Stimulated activated CD8-positive, alpha-beta memory T cell treated with anti-CD3 and anti-CD28 coated beads, Interleukin-12 subunit alpha, Interleukin-12 subunit beta, amount 100 ng/mL, for 24 hours (primary cell): ENCODE measurements at regions not wholly inside any gene's neighbourhood (a gene's known extent, or its start where the extent isn't known, plus 50 kb on each side); places are given as distances from the start of the nearest gene placed in this dataset.
"Not testable (repeated sequence)": the region's sequence is repeated elsewhere in the genome, so short reads cannot be mapped to it uniquely, and the experiment has no call there.

Source experiments
- DNase-seq: peaks from one replicate; pipeline ENCODE4 v3.0.0-alpha.2; 2020; ENCODE audit errors: extremely low read depth

DNA sequence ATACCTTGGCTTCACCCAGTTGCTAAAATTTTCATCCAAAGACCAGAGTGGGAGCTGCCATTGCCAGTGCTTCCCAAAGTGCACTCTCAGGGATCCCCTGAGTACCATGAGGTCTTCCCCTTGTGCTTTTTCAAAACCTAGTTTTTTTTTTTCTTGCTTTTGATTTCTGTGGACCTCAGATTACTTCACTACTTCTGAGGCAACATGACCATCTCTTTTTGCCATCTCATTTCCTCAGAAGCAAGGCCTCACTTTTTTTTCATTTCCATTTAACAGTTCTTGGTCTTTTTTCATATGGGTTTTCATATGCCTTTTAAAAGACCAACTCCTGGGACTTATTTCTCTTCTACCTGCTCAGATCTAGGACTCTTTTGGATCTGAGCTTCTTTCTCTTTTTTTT, 64.1 kb upstream of the MMS22L start:
- no peak for DNase-seq

DNA sequence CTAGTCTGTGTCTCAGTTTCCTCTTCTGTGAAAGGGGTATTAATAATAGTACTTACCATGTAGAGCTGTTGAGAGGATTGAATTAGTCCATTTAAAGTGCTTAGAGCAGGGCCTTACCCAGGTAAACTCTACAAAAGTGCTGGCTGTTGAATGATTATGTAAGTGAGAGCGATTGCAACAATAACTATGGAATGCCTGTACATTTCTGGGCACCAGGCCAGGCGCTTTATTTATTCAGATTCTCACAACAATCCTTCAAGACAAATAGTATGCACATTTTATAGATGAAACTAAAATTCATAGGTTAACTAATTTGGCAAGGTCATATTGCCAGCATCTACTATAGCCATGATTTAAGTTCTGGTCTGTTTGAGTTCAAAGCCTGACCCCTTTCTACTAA, 78.3 kb upstream of the MMS22L start:
- no peak for DNase-seq

DNA sequence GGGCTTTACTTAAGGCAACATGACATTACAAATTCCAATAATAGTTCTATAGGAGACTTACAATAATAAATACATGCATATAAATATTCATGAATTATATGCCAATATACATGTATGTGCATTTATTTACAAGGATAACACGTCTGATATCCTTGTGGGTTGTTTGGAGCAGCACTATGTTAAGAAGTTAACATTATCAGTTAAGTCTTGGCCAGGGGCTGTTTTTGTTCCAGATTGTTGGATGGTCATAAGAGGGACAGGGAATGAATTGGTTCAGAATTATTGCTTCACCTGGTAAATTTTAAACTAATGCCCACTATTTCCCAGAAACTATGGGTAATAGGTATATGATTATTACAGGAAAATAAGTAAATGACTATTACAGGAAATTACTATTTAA, 81.3 kb upstream of the MMS22L start:
- no peak for DNase-seq

DNA sequence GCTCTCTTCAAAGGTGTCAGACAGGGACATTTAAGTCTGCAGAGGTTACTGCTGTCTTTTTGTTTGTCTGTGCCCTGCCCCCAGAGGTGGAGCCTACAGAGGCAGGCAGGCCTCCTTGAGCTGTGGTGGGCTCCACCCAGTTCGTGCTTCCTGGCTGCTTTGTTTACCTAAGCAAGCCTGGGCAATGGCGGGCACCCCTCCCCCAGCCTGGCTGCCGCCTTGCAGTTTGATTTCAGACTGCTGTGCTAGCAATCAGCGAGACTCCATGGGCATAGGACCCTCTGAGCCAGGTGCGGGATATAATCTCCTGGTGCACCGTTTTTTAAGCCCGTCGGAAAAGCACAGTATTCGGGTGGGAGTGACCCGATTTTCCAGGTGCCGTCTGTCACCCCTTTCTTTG, 99.1 kb upstream of the MMS22L start:
- not testable (repeated sequence) for DNase-seq

DNA sequence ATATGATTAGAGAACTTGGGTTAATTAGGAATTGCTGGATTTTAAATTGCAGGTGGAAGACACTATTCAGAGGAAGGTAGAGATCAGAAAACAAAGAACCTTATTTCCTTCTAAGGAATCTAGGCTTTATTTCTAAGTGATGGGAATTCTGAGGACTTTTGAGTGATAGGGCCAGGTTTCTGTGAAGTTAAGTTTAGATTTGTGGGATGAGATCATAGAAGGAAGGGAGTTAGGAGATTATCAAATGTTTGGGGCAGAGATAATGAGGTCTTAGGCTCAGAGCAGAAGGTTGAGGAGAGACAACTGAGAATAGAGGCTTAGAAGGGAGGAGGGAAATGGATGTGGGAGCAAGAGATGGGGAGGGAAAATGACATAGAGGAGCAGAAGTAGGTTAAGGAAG, 109.7 kb upstream of the MMS22L start:
- no peak for DNase-seq

DNA sequence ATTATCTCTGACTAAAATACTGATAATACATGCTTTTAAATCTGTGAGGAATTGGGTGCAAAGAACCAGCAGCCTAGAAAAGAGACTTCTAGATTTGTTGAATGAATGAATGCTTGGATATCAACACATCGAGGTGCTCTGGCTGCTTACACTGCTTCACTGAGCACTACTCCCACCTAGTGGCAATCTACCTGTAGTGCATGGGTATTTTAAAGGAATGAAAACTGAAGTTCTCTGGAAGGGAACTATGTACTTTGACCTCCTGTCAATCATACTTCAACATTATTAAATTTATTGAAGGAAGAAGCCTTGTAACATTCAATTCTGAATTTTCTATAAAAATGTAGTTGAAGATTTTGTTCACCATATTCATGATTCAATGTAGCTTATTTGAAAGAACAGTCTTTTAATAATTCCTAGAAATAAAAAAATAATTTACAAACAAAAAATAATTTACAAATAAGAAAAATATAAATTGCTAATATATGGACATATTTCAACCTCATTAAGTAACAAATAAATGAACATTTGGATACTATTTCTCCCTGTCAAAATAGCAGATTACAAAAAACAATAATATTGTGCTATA, 111.2 kb upstream of the MMS22L start:
- peak; percentile 3 for DNase-seq

DNA sequence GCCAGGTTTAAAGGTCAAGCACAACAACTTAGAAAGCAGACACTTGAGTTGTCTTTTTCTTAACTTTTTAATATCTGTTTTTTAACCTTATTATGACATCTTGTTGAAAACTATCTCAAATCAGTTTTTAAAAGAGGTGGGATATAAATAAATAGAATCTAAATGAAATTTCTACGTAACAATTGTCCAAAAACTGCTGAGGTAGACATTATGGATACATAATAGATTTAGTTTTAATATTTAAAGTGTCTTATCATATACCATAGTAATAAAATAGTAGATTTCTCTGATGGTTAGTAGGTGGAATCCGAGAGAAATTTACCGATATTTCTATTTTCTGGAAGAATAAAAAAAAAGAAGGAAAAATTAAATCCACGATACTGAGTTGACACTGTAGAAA, 113.9 kb upstream of the MMS22L start:
- DNase-seq, result no peak

DNA sequence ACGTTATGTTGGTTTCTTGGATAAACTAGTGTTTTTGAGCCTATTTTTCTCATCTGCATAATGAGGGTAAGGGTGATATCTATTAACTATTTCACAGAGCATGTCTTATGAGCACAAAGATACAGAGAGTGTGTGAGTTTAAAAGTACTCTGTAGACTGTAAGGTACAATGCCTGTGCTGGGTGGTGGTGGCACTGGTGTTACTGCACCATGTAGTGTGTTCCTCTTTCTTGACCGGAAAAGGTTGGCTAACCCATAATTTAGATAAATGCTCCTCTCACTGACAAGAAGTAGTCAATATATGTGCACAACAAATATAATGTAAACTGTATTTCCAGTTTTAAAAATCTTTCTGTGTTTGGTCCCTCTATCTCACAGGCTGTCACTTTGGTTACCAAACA, 116.2 kb upstream of the MMS22L start:
- DNase-seq, result no peak

DNA sequence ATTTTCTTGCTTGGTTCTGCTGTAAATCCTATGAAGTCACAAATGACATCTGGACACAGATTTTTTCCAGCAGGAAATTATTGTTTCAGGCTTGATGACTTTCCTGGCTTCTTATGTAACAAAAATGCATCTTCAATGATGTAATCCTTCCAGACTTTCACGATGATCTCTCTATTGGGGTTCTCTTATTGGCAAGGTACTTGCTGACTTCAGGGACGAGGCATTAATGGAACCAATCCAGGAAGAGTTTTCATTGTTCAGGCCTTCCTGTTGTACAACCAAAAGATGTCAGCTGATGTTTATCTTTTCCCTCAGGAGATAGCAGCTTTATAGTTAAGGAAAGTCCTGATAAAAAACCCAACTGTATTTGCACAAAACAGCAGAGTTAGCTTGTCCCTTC, 118.5 kb upstream of the MMS22L start:
- DNase-seq, result no peak

DNA sequence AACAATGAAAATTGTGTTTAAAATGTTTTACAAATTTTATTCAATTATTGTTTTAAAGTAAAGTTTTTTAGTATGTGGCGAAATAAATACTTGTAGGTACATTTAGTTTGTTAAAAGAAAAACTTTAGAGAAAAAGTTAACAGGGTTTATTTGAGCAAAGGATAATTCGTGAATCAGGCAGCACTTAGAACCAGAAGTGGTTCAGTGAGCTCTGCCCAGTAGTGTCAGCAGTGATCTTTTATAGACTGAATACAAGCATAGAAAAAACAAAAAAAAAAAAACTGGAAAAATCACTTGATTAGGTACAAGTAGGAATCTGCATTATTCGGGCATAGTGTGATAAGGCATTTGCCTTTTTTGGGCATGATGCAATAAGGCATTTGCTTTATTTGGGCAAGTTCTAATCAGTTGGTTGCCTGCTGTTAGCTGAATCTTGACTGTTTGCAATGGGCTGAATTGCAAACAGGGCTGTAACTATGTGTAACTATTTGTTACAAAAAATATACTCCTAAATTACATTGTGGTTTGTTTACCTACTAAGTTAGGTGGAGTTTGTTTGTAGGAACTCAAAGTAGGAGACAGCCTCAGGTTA, 122.9 kb upstream of the MMS22L start:
- no peak for DNase-seq

DNA sequence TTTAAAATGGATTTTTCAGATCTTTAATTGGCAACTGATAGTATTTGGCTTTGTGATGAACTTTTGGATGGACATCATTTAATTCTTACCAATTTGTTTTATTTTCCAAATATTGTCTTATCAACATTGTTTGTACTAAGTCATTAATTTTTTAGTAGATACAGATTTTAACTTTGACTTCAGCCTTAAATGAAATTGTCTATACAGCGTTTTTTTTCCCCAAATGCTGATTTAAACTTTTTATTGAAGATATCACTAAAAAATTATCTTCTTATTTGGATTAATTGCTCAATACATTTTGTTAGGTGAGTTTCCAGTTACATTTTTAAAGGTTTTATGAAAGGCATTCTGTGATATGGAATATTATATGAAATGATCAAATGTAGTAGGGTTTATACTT, 123.6 kb upstream of the MMS22L start:
- no peak for DNase-seq

DNA sequence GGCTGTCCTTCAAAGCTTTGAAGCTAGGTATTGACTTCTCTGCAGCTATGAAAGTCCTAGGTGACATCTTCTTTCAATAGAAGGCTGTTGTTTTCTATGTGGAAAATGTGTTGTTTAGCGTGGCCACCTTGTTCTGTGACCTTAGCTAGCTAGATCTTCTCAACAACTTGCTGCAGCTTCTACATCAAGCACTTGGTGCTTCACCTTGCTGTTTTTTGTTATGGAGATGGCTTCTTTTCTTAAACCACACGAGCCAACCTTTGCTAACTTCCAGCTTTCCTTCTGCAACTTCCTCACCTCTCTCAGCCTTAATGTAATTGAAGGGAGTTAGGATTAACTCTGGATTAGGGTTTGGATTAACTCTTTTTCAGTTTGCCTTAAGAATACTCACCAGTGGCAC, 128.6 kb upstream of the MMS22L start:
- DNase-seq, result no peak

DNA sequence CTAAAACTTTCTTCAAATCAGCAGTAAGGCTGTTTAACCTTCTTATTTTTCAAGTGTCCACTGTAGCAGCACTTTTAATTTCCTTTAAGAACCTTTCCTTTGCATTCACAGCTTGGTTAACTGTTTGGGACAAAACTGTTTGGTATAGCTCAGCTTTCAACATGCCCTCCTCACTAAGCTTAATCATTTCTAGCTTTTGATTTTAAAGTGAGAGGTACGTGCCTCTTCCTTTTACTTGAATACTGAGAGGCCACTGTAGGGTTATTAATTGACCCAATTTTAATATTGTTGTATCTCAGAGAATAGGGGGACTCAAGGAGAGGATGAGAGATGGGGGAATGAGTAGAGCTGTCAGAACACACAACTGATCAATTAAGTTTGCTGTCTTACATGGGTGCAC, 129.5 kb upstream of the MMS22L start:
- DNase-seq, result no peak

DNA sequence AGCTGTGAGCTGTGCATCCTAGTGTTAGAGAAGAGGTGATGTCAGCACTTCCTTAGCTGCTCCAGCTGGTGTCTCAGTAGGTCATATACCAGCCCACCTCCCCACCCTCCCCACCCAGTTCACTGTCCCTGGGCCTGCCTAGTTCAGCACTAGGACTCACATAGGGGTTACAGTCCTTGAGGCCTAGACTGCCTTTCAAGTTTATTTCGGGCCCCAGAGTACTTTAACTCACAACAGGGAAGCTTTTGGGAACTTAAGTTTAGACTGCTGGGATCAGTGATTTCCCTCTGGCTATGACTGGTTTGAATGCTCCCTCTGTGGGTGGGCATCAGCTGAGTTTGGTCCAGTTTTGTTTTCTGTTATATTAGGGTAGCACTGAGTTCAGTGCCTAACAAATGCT, 139.2 kb upstream of the MMS22L start:
- DNase-seq, result no peak

DNA sequence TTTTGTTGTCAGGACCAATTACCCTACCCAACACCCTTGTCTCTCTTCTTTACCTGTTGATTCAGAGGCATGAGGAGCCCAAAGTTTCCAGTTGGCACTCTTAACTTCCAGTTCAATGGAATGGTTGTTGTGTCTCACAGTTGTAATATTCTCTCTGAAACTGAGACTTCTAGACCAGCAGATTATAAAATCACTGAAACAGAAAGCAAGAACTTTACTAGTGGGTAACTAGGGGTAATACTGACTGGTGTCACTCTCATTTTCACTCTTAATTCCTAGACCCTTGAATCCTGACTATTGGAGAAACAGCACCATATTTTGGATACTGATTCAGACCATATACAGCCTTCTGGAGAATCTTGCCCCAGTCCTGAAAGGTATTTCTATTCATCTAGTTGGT, 140.2 kb upstream of the MMS22L start:
- no peak for DNase-seq

DNA sequence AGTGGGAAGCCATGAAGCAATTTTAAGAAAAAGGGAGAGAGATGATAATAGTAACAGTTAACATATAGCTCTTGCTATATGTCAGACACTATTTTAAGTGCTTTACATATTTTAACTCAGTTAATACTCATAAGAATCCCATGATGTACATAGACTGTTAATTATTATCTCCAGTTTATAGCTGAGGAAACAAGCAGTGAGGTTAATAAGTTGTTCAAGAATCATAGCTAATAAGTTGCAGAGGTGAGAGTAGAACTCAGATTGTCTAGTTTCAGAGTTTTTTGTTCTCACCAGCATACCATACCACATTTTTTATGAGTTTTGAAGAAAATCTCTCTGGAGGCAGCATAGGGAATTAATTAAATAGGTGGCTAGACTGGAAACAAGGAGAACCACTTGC, 144.6 kb upstream of the MMS22L start:
- DNase-seq, result no peak

DNA sequence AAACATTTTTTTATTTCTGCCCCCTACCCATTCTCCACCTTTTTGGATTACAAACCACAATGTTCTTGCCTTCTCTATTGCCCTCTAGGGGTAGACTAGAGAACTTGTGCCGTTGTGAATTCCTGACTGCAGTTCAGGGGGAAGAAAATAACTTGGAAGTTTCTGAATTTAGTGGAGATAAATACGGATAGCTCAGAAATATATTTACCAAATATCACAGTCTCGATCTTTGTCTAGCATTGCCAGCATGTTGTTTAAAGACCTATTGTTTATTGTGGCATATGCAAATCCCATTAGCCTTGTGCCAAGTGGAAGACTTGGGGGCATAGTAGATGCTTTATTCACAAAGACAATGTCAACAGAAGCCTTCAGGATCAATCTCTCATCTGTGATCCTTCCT, 154.1 kb upstream of the MMS22L start:
- DNase-seq, result no peak

DNA sequence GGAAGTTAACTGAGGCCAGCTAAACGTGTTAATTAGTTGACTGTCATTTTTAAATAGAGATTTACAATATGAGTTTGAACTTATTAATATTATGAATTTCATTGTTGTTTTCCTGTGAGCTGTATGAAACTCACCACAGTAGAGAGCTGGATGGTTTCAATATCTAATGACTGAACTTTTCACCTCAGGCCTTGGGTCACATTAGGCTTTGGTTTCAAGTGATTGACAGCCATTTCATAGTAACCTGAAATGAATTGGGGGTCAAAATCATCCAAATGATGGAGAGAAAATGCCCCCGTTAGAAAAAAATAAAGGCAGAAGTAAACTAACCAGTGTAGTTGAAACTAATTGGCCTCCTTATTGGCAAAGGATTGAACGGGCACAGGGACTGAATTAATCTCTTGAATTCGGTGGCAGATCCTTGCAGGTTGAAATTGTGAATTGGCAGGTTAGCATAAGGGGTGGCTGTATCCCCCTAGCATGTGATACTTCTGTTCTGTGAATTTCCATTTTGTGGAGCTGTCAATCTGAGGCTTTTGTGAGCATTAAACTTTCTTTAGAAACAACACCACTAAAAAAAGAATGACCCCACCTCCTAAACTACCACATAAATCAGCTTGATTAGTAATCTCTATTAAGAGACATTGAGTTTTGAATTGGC, 155.1 kb upstream of the MMS22L start:
- no peak for DNase-seq

DNA sequence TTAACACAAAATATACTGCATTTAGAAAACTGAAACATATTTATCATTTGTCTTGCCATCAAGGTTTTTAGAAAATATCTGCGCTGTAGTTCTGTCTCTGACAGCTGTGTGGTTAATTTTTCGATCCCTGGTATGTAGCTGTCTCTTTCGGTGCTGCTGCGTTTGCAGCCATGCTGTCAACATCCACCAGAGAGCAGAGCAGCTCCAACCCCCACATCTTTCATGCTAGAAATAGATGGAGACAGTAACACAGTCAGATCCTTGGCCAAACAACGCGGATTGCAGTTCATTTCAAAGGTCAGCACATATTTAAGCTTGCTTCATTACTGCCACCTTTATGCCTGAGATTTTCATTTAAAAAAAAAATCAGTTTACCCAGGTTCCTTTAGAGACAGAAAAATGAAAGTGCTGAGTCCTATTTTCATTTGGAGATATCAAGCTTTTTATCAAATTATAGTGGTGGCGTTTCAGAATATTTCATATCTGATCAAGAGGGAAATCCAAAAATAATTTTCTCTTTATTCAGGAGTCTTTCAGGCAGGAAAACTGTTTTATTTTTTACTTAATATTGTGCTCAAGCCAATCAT, 157.7 kb upstream of the MMS22L start:
- no peak for DNase-seq

DNA sequence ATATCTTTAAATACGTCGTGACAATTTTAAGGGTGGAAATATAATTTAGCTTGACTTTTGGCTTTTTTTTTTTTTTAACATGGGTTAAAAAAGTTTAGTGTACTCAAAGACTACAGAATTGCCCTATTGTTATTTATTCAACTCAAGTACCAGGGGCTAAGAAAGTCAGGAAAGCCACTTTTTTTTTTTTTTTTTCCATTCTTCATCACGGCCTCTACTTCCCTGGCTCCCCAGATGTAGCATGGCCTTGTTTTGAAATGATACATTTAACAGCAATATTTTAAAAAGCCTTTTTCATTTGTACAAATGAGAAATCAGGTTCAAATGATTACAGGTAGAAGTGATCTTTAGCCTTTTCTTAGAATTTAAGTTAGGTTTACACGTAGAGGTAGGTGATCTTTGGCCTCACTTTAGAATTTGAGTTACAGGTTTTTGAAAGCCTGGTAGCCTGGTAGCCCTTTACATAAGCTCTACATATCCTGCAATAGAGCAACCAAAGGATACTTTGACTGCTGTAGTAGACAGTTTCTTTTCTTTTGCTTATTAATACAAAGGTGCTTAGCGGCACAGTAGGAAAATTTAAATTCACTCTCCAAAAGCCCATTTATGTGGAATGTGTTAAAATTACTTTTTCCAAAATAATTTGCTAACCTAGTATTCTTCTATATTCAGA, 160.5 kb upstream of the MMS22L start:
- DNase-seq, result no peak

DNA sequence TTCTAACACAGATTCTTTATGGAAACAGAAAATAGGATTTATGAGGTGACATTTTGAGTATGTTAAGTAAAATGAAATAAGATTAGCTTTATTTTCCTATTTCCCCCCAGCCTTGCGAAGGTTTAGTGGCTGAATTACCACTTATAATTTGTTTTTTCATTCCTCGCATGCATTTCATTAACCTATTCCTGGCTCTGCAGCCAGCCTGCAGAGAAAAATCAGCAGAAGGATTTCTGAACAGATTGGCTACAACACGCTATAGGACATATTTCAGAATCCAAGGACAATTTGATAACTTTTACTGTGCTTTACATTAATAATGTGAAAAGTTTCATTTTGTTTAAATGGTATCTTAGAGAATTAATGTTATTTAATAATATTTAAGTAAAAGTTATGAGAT, 162.4 kb upstream of the MMS22L start:
- DNase-seq, result no peak

DNA sequence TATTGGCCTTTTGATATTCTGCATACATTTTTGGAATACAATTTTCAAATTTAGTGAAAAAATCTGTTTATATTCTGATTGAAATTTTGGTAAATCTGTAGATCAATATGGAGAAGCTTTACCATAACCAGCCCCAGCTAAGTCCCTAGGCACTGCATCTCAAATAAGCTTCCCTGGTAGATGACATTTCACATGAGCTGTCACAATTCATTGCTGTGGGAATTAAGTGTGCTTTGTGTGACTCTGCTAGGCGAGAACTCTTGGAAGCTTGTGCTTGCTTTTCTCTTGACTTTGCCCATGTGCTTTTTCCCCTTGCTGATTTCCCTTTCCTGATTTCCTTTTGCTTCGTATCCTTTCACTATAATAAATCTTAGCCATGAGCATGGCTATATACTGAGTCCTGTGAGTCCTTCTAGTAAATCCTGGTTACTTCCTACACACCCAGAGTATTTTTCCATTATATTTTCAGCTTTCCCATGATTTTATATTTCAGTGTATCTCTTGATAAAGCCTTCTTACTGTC, 166.5 kb upstream of the MMS22L start:
- no peak for DNase-seq

DNA sequence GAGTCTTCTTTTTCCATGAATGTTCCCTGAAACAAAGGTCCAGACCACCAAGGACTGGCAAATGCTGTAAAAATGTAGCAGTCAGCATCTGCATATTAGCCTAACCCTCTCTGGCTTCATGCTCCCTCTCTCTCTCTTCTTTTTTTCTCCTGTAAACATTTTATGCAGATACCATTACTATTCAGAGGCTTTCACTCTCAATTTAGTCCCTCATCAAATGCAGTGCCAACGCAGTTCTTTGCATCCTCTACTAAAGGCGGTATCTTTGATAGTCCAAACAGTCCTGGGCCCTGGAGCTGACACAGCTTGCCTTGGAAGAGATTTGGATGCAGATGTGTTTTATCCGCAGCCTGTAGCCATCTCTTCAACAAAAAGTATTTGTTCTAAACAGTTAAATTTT, 167.1 kb upstream of the MMS22L start:
- no peak for DNase-seq
